CD4-positive, CD25-positive, alpha-beta regulatory T cell (primary cell): ENCODE measurements at regions not wholly inside any gene's neighbourhood (a gene's known extent, or its start where the extent isn't known, plus 50 kb on each side); places are given as distances from the start of the nearest gene placed in this dataset.

Experiments
- ATAC-seq, 2 donors: fragments of 150-1000 bp; cut with Tn5 transposase; one replicate each; pipeline ENCODE4 v1.10.0; 2021; ENCODE audit warnings: low read depth in 2 of 2, moderate number of reproducible peaks in 2 of 2, moderate library complexity in 1 of 2
- DNase-seq, 3 donors: peaks; one replicate each; pipeline versions ENCODE4 v3.0.0 to v3.0.0-alpha.2; 2012 to 2022; ENCODE audit warnings: mixed read lengths in 1 of 3
- H3K27ac ChIP-seq: one replicate; pipeline ENCODE4 v1.7.0; 2013; ENCODE audit warnings: mild to moderate bottlenecking, low read length; ENCODE audit not compliant: insufficient read depth, poor library complexity, severe bottlenecking
- H3K27me3 ChIP-seq: one replicate; pipeline ENCODE4 v1.7.0; 2013; ENCODE audit warnings: low read length; ENCODE audit not compliant: control insufficient read depth, insufficient read depth
- H3K36me3 ChIP-seq: one replicate; pipeline ENCODE4 v1.7.0; 2013; ENCODE audit warnings: mild to moderate bottlenecking, low read length, moderate library complexity; ENCODE audit not compliant: control insufficient read depth, insufficient read depth
- H3K4me1 ChIP-seq: 2 replicates; pipeline ENCODE4 v1.7.0; 2013; ENCODE audit warnings: mild to moderate bottlenecking, low read length; ENCODE audit not compliant: insufficient read depth, control insufficient read depth, poor library complexity, severe bottlenecking
- H3K4me3 ChIP-seq: one replicate; pipeline ENCODE4 v1.7.0; 2013; ENCODE audit warnings: low read depth, mild to moderate bottlenecking, low read length, moderate library complexity
- H3K9me3 ChIP-seq, 2 experiments: 1 replicate in 1 of 2; 2 replicates in 1 of 2; pipeline ENCODE4 v1.7.0; 2013; ENCODE audit warnings: low read length in 2 of 2, mild to moderate bottlenecking in 1 of 2, moderate library complexity in 1 of 2; ENCODE audit not compliant: control insufficient read depth in 2 of 2
- H3K27ac Mint-ChIP-seq, 3 donors: one replicate each; pipeline ENCODE4 v1.8.0; 2020 to 2022; ENCODE audit warnings: mild to moderate bottlenecking in 3 of 3, mixed read lengths in 3 of 3, moderate library complexity in 2 of 3
- H3K27me3 Mint-ChIP-seq: one replicate; pipeline ENCODE4 v1.8.0; 2022; ENCODE audit warnings: mild to moderate bottlenecking, mixed read lengths
- H3K36me3 Mint-ChIP-seq: one replicate; pipeline ENCODE4 v1.8.0; 2020; ENCODE audit warnings: mixed read lengths
- H3K4me1 Mint-ChIP-seq, 4 donors: one replicate each; pipeline ENCODE4 v1.8.0; 2020 to 2022; ENCODE audit warnings: mixed read lengths in 4 of 4, mild to moderate bottlenecking in 1 of 4
- H3K4me3 Mint-ChIP-seq, 4 donors: one replicate each; pipeline ENCODE4 v1.8.0; 2020 to 2022; ENCODE audit warnings: mild to moderate bottlenecking in 4 of 4, mixed read lengths in 4 of 4, moderate library complexity in 3 of 4
- H3K9me3 Mint-ChIP-seq, 7 donors: one replicate each; pipeline ENCODE4 v1.8.0; 2020 to 2022; ENCODE audit warnings: mixed read lengths in 7 of 7, mild to moderate bottlenecking in 3 of 7, moderate library complexity in 2 of 7

DNA sequence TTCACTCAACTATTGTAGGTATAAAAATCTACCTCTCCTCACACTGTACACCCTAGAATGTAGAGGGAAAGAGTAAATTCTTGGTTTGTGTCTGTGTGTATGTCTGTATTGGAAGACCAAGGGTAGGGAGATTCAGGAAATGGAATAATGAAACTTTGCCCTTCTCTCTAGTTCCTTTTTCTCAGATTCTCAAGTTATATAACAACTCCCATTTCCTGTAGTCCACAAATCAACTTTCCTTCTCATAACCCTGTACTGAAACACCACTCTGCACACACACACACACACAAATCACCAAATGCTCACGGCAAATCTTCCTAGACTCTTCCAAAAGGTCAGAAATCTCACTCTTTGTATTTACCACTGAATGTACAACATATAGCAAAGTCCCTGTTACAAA, 824.5 kb upstream of the DIAPH2 start:
- Mint-ChIP-seq H3K27ac (no peak overlapping the region), H3K4me1 (no peaks in the 10 kb centered on the region), H3K4me3 (no peak overlapping the region), H3K27me3 (no peaks in the 10 kb centered on the region), H3K36me3 (no peaks in the 10 kb centered on the region), H3K9me3 (peaks cover 0 to 6% (median 0%) of the 10 kb centered on the region in 7 donors)
- no peak overlapping the region for H3K27ac ChIP-seq
- no peaks in the 10 kb centered on the region for H3K27me3 ChIP-seq
- ATAC-seq (no peak), DNase-seq (no peak)
- no peak overlapping the region for H3K4me3 ChIP-seq
- H3K9me3 ChIP-seq: no peaks in the 10 kb centered on the region
- no peaks in the 10 kb centered on the region for H3K4me1 ChIP-seq
- no peaks in the 10 kb centered on the region for H3K36me3 ChIP-seq

DNA sequence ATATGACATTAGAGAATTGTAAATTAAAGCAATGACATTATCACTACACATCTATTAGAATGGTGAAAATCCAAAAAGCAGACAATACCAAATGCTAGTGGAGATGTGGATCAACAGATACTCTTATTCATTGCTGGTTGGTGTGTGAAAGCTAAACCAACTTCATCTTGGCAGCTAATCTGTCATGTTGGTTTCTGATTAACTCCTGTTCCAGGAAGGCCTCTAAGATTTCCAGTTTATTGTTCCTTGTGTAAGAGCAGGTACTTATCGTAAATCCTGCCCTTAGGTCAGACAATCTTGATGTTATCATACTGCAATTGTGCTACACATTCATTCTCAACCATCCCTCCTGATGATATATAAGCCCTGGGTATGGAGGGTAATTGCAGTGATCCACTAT, 809.0 kb upstream of the DIAPH2 start:
- no peaks in the 10 kb centered on the region for H3K36me3 ChIP-seq
- ATAC-seq (no peak), DNase-seq (no peak)
- no peaks in the 10 kb centered on the region for H3K36me3 Mint-ChIP-seq
- H3K9me3 Mint-ChIP-seq: peaks cover 0 to 8% (median 1%) of the 10 kb centered on the region in 7 donors
- no peaks in the 10 kb centered on the region for H3K4me1 ChIP-seq
- no peaks in the 10 kb centered on the region for H3K27me3 ChIP-seq
- H3K27me3 Mint-ChIP-seq: no peaks in the 10 kb centered on the region
- no peak overlapping the region for H3K27ac ChIP-seq
- no peaks in the 10 kb centered on the region for H3K9me3 ChIP-seq
- H3K4me1 Mint-ChIP-seq: no peaks in the 10 kb centered on the region
- H3K4me3 Mint-ChIP-seq: no peak overlapping the region
- no peak overlapping the region for H3K4me3 ChIP-seq
- H3K27ac Mint-ChIP-seq: no peak overlapping the region

DNA sequence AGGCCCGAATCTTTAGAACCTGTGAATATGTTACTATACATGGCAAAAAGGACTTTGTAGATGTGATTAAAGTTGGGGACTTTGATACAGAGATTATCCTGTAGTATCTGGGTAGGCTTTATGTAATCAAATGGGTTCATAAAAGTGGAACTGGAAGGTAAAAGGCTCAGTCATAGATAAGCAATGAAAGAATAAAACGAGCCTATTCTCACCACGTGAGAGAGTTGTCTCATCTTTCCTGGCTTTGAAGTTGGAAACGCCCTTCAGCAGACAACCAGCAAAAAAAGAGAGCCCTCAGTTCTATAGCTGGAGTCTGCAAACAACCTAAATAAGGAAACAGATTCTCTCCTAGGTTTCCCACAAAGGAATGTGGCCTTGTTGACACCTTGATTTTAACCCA, 805.8 kb upstream of the DIAPH2 start:
- Mint-ChIP-seq H3K27ac (no peak overlapping the region), H3K36me3 (no peaks in the 10 kb centered on the region), H3K27me3 (no peaks in the 10 kb centered on the region), H3K9me3 (peaks cover 0 to 1% (median 0%) of the 10 kb centered on the region in 7 donors), H3K4me3 (no peak overlapping the region), H3K4me1 (no peaks in the 10 kb centered on the region)
- no peak for ATAC-seq
- no peaks in the 10 kb centered on the region for H3K27me3 ChIP-seq
- H3K9me3 ChIP-seq: no peaks in the 10 kb centered on the region
- no peak overlapping the region for H3K4me3 ChIP-seq
- H3K4me1 ChIP-seq: no peaks in the 10 kb centered on the region
- no peak overlapping the region for H3K27ac ChIP-seq
- DNase-seq: no peak
- H3K36me3 ChIP-seq: no peaks in the 10 kb centered on the region

DNA sequence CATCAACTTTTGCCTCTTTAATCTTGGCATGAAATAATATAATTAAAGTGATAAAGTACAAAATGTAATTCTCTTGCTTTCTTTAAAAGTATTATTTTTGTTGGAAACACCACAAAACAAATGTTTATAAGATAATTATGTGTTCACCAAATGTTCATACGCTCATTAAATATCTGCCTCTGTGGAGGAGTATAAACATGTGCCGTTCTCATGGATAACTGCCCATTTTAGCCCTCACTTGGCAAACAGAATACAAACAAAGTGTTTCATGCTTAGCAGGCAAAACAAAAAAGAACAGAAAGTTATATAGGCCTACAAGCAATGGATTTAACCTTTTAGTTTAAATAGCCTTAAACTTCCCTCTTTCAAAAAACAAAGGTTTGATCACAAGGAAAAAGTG, 800.5 kb upstream of the DIAPH2 start:
- H3K27me3 ChIP-seq: no peaks in the 10 kb centered on the region
- H3K9me3 ChIP-seq: no peaks in the 10 kb centered on the region
- H3K4me1 ChIP-seq: no peaks in the 10 kb centered on the region
- no peak overlapping the region for H3K4me3 Mint-ChIP-seq
- no peak overlapping the region for H3K27ac ChIP-seq
- no peak for DNase-seq
- H3K36me3 ChIP-seq: no peaks in the 10 kb centered on the region
- H3K27ac Mint-ChIP-seq: no peak overlapping the region
- no peak overlapping the region for H3K4me3 ChIP-seq
- no peaks in the 10 kb centered on the region for H3K36me3 Mint-ChIP-seq
- H3K27me3 Mint-ChIP-seq: no peaks in the 10 kb centered on the region
- no peak for ATAC-seq
- H3K4me1 Mint-ChIP-seq: no peaks in the 10 kb centered on the region
- peaks cover 0 to 1% (median 0%) of the 10 kb centered on the region in 7 donors for H3K9me3 Mint-ChIP-seq

DNA sequence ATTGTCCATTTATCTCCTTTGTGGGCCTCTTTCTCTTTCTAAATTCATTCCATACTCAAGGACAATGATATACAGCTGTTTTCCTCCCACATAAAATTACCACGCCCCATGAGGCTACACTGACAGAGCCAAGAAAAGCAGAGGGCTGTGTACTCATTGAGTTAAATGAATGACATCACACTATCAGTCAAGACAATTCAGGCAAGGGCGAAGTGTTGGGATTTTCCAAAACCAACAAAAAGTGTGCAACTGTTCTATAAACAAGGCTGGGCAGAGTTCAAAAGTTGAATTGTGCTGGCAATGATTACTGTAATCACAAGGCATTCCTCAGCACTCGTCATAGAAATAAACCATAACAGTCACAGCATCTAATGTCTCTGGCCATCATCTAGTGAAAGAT, 799.6 kb upstream of the DIAPH2 start:
- H3K36me3 Mint-ChIP-seq: no peaks in the 10 kb centered on the region
- H3K27ac Mint-ChIP-seq: no peak overlapping the region
- Histone ChIP-seq H3K27ac (no peak overlapping the region), H3K36me3 (no peaks in the 10 kb centered on the region), H3K9me3 (no peaks in the 10 kb centered on the region), H3K4me3 (no peak overlapping the region), H3K27me3 (no peaks in the 10 kb centered on the region), H3K4me1 (no peaks in the 10 kb centered on the region)
- H3K9me3 Mint-ChIP-seq: peaks cover 0 to 1% (median 0%) of the 10 kb centered on the region in 7 donors
- no peak for ATAC-seq
- no peaks in the 10 kb centered on the region for H3K4me1 Mint-ChIP-seq
- no peak for DNase-seq
- H3K4me3 Mint-ChIP-seq: no peak overlapping the region
- no peaks in the 10 kb centered on the region for H3K27me3 Mint-ChIP-seq

DNA sequence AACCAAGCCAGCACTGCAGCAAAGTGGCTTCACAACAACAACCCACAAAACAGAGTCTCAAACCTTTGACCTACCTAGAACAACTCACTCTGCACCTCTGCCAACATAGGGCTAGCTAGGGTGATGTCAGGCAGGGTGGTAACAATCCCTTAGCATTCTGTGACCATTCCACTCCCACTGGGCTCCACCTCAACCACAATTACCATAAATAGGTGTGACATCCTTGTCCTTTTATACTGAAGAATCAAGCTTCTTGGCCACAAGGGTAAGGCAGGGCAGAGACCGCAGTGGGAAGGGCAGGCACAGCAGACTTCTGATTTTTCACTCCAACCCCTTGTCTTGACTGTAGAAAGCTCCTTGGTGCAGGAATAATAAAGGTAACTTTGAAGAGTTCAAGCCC, 795.4 kb upstream of the DIAPH2 start:
- Mint-ChIP-seq H3K27ac (no peak overlapping the region), H3K27me3 (peaks cover 4% of the 10 kb centered on the region), H3K4me3 (no peak overlapping the region), H3K36me3 (no peaks in the 10 kb centered on the region), H3K9me3 (peaks cover 0 to 3% (median 0%) of the 10 kb centered on the region in 7 donors), H3K4me1 (no peaks in the 10 kb centered on the region)
- H3K4me1 ChIP-seq: no peaks in the 10 kb centered on the region
- no peaks in the 10 kb centered on the region for H3K9me3 ChIP-seq
- no peak overlapping the region for H3K4me3 ChIP-seq
- no peaks in the 10 kb centered on the region for H3K27me3 ChIP-seq
- ATAC-seq (no peak), DNase-seq (no peak)
- H3K36me3 ChIP-seq: no peaks in the 10 kb centered on the region
- no peak overlapping the region for H3K27ac ChIP-seq

DNA sequence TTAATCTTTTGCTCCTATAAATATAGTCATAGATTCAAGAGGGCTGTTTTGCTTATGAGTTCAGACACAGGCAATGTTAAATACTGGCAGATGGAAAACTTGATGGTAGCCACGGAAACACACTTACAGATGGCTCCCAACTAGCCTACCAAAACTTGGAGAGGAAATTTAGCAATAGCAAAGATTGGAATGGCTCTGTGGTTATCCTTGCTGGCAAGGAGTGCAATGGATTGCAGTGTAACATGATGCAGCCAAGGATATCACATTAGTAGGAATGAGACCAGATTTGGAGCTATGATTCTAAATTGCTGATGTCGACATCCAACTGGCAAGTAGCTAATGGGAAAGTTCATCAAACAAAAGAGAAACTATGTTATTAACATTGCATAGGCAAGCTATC, 791.0 kb upstream of the DIAPH2 start:
- H3K4me1 ChIP-seq: no peaks in the 10 kb centered on the region
- Mint-ChIP-seq H3K4me3 (no peak overlapping the region), H3K36me3 (no peaks in the 10 kb centered on the region), H3K9me3 (peaks cover 0 to 3% (median 0%) of the 10 kb centered on the region in 7 donors), H3K4me1 (no peaks in the 10 kb centered on the region), H3K27me3 (peaks cover 4% of the 10 kb centered on the region), H3K27ac (no peak overlapping the region)
- DNase-seq (no peak), ATAC-seq (no peak)
- no peaks in the 10 kb centered on the region for H3K36me3 ChIP-seq
- H3K27me3 ChIP-seq: no peaks in the 10 kb centered on the region
- H3K4me3 ChIP-seq: no peak overlapping the region
- no peak overlapping the region for H3K27ac ChIP-seq
- no peaks in the 10 kb centered on the region for H3K9me3 ChIP-seq

DNA sequence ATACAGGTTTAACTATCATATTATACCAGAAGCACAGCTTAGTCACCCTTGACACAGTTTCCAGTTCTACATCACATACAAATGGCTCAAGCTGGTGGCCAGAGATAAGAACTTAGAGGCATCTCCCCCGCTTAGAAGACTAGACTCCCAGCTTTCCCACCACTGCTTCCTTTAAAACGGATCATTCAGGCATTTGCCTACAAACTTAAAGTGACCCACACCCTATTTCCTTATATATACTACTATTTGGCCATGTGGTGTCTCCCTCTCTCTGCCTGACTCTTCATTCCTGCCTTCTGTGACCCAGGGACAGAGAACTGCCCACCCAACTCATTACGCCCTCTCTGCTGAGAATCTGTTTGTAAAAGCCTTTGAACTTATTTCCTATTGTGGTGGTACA, 781.2 kb upstream of the DIAPH2 start:
- peaks cover 0 to 3% (median 0%) of the 10 kb centered on the region in 7 donors for H3K9me3 Mint-ChIP-seq
- no peak for ATAC-seq

More for the DNA sequence above, 781.2 kb upstream of the DIAPH2 start:
- no peak overlapping the region for H3K27ac ChIP-seq
- no peaks in the 10 kb centered on the region for H3K4me1 Mint-ChIP-seq
- H3K9me3 ChIP-seq: no peaks in the 10 kb centered on the region
- H3K4me1 ChIP-seq: no peaks in the 10 kb centered on the region
- H3K36me3 Mint-ChIP-seq: no peaks in the 10 kb centered on the region
- H3K4me3 Mint-ChIP-seq: no peak overlapping the region
- H3K27ac Mint-ChIP-seq: no peak overlapping the region
- no peaks in the 10 kb centered on the region for H3K36me3 ChIP-seq
- DNase-seq: no peak
- no peak overlapping the region for H3K4me3 ChIP-seq
- no peaks in the 10 kb centered on the region for H3K27me3 Mint-ChIP-seq
- H3K27me3 ChIP-seq: no peaks in the 10 kb centered on the region
